ENCODE measurements at regions not wholly inside any gene's neighbourhood (a gene's known extent, or its start where the extent isn't known, plus 50 kb on each side); places are given as distances from the start of the nearest gene placed in this dataset.

DNA sequence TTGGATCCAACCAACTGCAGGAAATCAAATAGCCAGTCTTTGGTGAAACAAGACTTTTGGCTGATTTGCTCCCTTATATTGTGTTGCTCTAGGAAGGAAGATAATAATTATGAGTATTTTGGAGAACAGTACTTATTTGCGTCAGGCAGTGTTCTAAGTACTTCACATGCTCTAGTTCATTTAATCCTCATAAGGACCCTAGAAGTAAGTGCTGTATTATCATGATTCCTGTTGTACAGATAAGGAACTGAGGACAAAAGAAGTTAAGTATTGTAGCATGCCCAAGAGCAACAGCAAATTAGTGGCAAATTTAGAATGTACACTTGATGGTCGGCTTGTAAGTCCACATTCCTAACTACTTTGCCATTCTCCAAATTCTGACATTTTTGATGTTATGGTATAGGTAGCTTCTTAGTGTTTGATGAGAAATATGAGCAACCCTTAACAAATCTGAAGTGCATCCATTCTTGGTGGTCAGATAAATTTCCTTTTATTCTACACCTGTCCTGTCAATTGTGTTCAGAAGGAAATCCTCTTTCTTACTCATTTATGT lies 72.0 kb downstream of the SPRY1 start:
- Histone ChIP-seq H3K9me3 (no peaks in the 10 kb centered on the region), H3K27ac (no peak overlapping the region), H3K36me3 (no peaks in the 10 kb centered on the region), H3K4me1 (no peaks in the 10 kb centered on the region), H3K4me3 (no peak overlapping the region), H3K27me3 (no peaks in the 10 kb centered on the region)
- TF ChIP-seq, protein P1, sequence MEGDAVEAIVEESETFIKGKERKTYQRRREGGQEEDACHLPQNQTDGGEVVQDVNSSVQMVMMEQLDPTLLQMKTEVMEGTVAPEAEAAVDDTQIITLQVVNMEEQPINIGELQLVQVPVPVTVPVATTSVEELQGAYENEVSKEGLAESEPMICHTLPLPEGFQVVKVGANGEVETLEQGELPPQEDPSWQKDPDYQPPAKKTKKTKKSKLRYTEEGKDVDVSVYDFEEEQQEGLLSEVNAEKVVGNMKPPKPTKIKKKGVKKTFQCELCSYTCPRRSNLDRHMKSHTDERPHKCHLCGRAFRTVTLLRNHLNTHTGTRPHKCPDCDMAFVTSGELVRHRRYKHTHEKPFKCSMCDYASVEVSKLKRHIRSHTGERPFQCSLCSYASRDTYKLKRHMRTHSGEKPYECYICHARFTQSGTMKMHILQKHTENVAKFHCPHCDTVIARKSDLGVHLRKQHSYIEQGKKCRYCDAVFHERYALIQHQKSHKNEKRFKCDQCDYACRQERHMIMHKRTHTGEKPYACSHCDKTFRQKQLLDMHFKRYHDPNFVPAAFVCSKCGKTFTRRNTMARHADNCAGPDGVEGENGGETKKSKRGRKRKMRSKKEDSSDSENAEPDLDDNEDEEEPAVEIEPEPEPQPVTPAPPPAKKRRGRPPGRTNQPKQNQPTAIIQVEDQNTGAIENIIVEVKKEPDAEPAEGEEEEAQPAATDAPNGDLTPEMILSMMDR (IDR thresholded peaks at IDR 0.05): no peak
- no peak for TF ChIP-seq POLR2A (IDR thresholded peaks at IDR 0.05)
- TF ChIP-seq EP300 (IDR thresholded peaks at IDR 0.05): no peak
- TF ChIP-seq POLR2AphosphoS5 (IDR thresholded peaks at IDR 0.05): no peak
- 47% methylated on average over 2 of the region's 2 CpGs for WGBS
- no peak for DNase-seq (ENCODE audit: low spot score in 2 of 2)

DNA sequence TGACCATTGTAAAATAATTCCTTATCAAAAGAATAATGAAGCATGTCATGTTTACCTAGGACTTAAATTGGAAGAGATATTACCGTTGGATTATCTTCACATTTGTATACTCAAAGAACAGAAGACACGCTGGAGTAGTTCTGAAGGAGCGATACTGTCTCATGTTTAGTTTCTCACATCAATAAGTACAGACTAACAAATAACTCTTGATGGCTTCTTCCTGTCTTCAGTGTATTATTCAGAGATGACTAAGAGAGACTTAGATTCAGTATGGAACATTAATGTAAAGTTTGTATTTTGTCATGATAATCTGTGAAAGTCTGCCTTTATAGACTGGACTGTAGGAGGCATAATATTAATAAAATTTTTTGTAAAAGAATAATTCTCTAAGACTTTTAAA lies 72.7 kb downstream of the SPRY1 start:
- Histone ChIP-seq H3K36me3 (no peaks in the 10 kb centered on the region), H3K4me3 (no peak overlapping the region), H3K27me3 (no peaks in the 10 kb centered on the region), H3K9me3 (no peaks in the 10 kb centered on the region), H3K27ac (no peak overlapping the region), H3K4me1 (no peaks in the 10 kb centered on the region)
- DNase-seq (ENCODE audit: low spot score in 2 of 2): no peak
- TF ChIP-seq POLR2A (IDR thresholded peaks at IDR 0.05): no peak
- no peak for TF ChIP-seq POLR2AphosphoS5 (IDR thresholded peaks at IDR 0.05)
- TF ChIP-seq, protein P1 (IDR thresholded peaks at IDR 0.05): no peak
- no peak for TF ChIP-seq EP300 (IDR thresholded peaks at IDR 0.05)
- 94% methylated on average over 3 of the region's 3 CpGs for WGBS

DNA sequence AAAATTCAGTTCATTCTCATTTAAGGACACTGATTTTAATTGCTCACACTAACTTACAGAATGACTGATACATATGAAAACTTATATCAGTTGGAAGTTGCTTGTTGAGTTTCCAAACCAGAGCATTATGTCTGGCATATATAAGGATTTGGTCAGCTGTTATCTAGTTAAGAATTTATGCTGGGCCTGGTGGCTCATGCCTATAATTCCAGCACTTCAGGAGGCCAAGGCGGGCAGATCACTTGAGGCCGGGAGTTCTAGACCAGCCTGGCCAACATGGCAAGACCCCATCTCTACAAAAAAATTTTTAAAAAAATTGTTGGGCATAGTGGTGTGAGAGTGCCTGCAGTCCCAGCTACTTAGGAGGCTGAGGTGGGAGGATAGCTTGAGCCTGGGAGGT lies 73.1 kb downstream of the SPRY1 start:
- 100% methylated on average over 2 of the region's 2 CpGs for WGBS

DNA sequence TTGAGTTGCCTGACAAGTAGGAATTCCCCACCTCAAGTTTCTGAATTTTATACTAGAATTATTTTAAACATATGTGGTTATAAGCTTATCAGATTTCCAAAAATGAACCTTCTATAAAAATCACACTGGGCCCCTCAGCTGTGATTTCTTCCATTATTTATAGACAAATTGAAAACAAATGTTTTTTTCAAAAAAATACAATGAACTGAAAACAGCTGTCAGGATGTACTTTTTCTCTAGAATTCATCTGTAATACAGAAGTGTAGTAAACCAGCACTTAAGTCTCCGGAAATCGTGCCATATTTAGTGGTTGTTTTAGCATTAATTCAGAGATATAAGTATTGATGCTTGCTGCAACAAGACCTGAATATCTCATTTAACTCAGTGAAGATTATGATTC lies 74.0 kb downstream of the SPRY1 start:
- Histone ChIP-seq H3K4me3 (no peak overlapping the region), H3K36me3 (no peaks in the 10 kb centered on the region), H3K4me1 (no peaks in the 10 kb centered on the region), H3K27ac (no peak overlapping the region), H3K27me3 (no peaks in the 10 kb centered on the region), H3K9me3 (no peaks in the 10 kb centered on the region)
- 74% methylated on average over 2 of the region's 2 CpGs for WGBS
- TF ChIP-seq EP300 (IDR thresholded peaks at IDR 0.05) (no peak), POLR2A (IDR thresholded peaks at IDR 0.05) (no peak), POLR2AphosphoS5 (IDR thresholded peaks at IDR 0.05) (no peak)
- TF ChIP-seq, protein P1 (IDR thresholded peaks at IDR 0.05): no peak
- no peak for DNase-seq (ENCODE audit: low spot score in 2 of 2)

More for the DNA sequence above, 73.1 kb downstream of the SPRY1 start:
- no peak for DNase-seq (ENCODE audit: low spot score in 2 of 2)
- no peak overlapping the region for H3K4me3 ChIP-seq
- H3K9me3 ChIP-seq: no peaks in the 10 kb centered on the region
- no peaks in the 10 kb centered on the region for H3K4me1 ChIP-seq
- H3K27me3 ChIP-seq: no peaks in the 10 kb centered on the region
- H3K36me3 ChIP-seq: no peaks in the 10 kb centered on the region
- H3K27ac ChIP-seq: no peak overlapping the region
- TF ChIP-seq POLR2AphosphoS5 (IDR thresholded peaks at IDR 0.05) (no peak), EP300 (IDR thresholded peaks at IDR 0.05) (no peak), POLR2A (IDR thresholded peaks at IDR 0.05) (no peak)
- TF ChIP-seq, protein P1 (IDR thresholded peaks at IDR 0.05): no peak

DNA sequence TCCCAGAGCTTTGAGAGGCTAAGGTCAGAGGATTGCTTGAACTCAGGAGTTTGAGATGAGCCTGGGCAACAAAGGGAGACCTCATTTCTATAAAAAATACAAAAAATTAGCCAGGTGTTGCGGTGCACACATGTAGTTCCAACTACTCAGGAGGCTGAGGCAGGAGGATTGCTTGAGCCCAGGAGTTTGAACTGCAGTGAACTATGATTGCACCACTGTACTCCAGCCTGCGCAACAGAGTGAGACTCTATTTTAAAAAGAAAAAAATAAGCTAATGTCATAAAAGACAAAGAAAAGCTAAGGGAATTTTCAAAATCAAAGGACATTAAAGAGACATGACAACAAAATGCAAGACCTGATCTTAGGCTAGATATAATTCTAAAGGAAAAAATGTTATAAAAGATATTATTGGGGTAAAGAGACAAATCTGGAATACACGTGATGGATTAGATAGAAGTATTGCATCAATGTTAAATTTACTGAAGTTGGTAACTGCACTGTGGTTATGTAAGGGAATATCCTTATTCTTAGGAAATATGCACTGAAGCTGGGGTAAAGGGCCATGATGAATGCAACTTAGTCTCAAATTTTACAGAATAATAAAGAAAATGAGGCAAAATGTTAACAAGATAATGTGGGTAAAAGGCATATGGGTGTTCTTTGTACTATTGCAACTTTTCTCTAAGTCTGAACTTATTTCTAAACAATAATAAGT lies 75.2 kb downstream of the SPRY1 start:
- H3K27me3 ChIP-seq: no peaks in the 10 kb centered on the region
- 87% methylated on average over 3 of the region's 3 CpGs for WGBS
- no peak overlapping the region for H3K4me3 ChIP-seq
- no peaks in the 10 kb centered on the region for H3K36me3 ChIP-seq
- H3K4me1 ChIP-seq: no peaks in the 10 kb centered on the region
- DNase-seq (ENCODE audit: low spot score in 2 of 2): no peak
- TF ChIP-seq EP300 (IDR thresholded peaks at IDR 0.05) (no peak), POLR2A (IDR thresholded peaks at IDR 0.05) (no peak), POLR2AphosphoS5 (IDR thresholded peaks at IDR 0.05) (no peak)
- TF ChIP-seq, protein P1 (IDR thresholded peaks at IDR 0.05): no peak
- H3K9me3 ChIP-seq: no peaks in the 10 kb centered on the region
- no peak overlapping the region for H3K27ac ChIP-seq

All from suprapubic skin (tissue), 4 donors.